ENCODE measurements at regions not wholly inside any gene's neighbourhood (a gene's known extent, or its start where the extent isn't known, plus 50 kb on each side); places are given as distances from the start of the nearest gene placed in this dataset.

DNA sequence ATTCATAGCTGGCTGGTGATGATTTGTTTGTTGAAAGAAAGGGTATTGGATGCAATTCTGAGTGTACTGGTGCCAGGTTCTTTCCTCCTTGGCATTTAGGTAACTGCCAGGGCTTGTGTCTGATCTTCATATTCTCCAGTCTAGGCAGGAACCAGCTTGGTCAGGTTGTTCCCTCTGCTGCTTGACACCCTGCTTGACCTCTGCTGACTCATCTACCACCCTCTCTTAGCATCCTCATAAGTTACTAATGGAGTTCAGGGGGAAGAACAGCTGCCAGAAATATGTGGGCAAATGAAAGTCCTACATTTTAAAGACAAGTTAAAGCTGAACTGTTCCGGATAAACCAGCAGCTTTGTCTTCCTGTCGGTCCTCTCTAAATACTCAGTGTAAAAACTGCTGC lies 116.1 kb upstream of the TNC start (continued):
- TF ChIP-seq, protein P1, sequence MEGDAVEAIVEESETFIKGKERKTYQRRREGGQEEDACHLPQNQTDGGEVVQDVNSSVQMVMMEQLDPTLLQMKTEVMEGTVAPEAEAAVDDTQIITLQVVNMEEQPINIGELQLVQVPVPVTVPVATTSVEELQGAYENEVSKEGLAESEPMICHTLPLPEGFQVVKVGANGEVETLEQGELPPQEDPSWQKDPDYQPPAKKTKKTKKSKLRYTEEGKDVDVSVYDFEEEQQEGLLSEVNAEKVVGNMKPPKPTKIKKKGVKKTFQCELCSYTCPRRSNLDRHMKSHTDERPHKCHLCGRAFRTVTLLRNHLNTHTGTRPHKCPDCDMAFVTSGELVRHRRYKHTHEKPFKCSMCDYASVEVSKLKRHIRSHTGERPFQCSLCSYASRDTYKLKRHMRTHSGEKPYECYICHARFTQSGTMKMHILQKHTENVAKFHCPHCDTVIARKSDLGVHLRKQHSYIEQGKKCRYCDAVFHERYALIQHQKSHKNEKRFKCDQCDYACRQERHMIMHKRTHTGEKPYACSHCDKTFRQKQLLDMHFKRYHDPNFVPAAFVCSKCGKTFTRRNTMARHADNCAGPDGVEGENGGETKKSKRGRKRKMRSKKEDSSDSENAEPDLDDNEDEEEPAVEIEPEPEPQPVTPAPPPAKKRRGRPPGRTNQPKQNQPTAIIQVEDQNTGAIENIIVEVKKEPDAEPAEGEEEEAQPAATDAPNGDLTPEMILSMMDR (IDR thresholded peaks at IDR 0.05) = no peak
- TF ChIP-seq SIN3A (IDR thresholded peaks at IDR 0.05; ENCODE audit: borderline replicate concordance, low read depth, low read length) = no peak

DNA sequence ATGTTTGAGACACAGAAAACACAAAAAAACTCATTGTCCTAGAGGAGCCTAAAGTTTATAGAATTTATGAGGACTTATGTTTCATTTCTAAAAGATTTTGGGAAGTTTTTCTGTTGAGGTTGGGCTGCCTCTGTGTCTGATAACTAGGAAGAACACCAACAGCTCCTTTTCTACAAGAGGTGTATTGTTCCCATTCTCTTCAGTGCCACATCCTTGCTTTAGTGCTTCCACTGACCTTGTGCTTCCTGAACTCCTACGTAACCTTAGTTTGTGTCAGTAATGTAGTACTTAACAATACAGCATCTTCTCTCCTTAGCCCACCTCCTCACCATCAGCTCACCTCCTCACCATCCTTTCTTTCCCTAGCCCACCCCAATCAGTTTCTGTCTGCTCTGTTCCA lies 117.3 kb upstream of the TNC start:
- Histone ChIP-seq H3K9me2 (no peaks in the 10 kb centered on the region), H3K36me3 (replicated peaks in 1 of 2; ENCODE audit: control insufficient read depth in 1 of 2, insufficient read depth in 2 of 2, low read length in 1 of 2) (no peaks in the 10 kb centered on the region), H3F3A (replicated peaks; ENCODE audit: insufficient read depth) (peaks cover 10% of the 10 kb centered on the region), H2AFZ (ENCODE audit: low read depth) (no peak overlapping the region), H3K4me2 (no peak overlapping the region), H3K27ac (ENCODE audit: low read depth in 2 of 2, low read length in 1 of 2) (no peak overlapping the region), H3K9me3 (no peaks in the 10 kb centered on the region), H3K27me3 (ENCODE audit: insufficient read depth) (no peaks in the 10 kb centered on the region), H3K4me1 (ENCODE audit: control insufficient read depth in 1 of 2, insufficient read depth in 2 of 2, low read depth in 1 of 2, low read length in 1 of 2) (peaks cover 7 to 13% of the 10 kb centered on the region in 2 experiments; a peak in 3 of 4 replicates), H3K79me2 (ENCODE audit: insufficient read depth) (no peaks in the 10 kb centered on the region), H3K9ac (no peak overlapping the region), H4K20me1 (ENCODE audit: insufficient read depth) (no peaks in the 10 kb centered on the region), H3K4me3 (ENCODE audit: low read depth in 2 of 2, low read length in 1 of 2) (no peak overlapping the region)
- ChIA-PET POLR2A (no interaction called here), CTCF (interaction anchor here (0.7 to 1.0 kb wide), 2 partner anchors 12 to 608 kb away, joined by 3 read pairs; no protein-coding TSS in a partner anchor)
- no peak for DNase-seq
- TF ChIP-seq IRF3 (IDR thresholded peaks at IDR 0.05; ENCODE audit: low read depth, low read length) = no peak
- no peak for TF ChIP-seq SMC3 (IDR thresholded peaks at IDR 0.05; ENCODE audit: low read depth, low read length)
- no peak for TF ChIP-seq TEAD4 (IDR thresholded peaks at IDR 0.05; ENCODE audit: borderline replicate concordance, insufficient read depth)
- TF ChIP-seq MEF2A (IDR thresholded peaks at IDR 0.05; ENCODE audit: borderline replicate concordance, low read depth) = no peak
- no peak for TF ChIP-seq FOXJ3 (CRISPR knock-in tag; IDR thresholded peaks at IDR 0.05)
- no peak for TF ChIP-seq ELF1 (IDR thresholded peaks at IDR 0.05)
- TF ChIP-seq, protein P2, sequence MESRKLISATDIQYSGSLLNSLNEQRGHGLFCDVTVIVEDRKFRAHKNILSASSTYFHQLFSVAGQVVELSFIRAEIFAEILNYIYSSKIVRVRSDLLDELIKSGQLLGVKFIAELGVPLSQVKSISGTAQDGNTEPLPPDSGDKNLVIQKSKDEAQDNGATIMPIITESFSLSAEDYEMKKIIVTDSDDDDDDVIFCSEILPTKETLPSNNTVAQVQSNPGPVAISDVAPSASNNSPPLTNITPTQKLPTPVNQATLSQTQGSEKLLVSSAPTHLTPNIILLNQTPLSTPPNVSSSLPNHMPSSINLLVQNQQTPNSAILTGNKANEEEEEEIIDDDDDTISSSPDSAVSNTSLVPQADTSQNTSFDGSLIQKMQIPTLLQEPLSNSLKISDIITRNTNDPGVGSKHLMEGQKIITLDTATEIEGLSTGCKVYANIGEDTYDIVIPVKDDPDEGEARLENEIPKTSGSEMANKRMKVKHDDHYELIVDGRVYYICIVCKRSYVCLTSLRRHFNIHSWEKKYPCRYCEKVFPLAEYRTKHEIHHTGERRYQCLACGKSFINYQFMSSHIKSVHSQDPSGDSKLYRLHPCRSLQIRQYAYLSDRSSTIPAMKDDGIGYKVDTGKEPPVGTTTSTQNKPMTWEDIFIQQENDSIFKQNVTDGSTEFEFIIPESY (IDR thresholded peaks at IDR 0.05; ENCODE audit: borderline replicate concordance, low read depth) = no peak
- no peak for TF ChIP-seq EP300 (IDR thresholded peaks at IDR 0.05; ENCODE audit: borderline replicate concordance in 1 of 2, low read depth in 1 of 2, low read length in 1 of 2)
- no peak for TF ChIP-seq RAD21 (IDR thresholded peaks at IDR 0.05; ENCODE audit: low read length)
- TF ChIP-seq GATA2 (CRISPR knock-in tag; IDR thresholded peaks at IDR 0.05) = no peak
- no peak for TF ChIP-seq NFIC (IDR thresholded peaks at IDR 0.05; ENCODE audit: borderline replicate concordance)
- TF ChIP-seq CHD2 (IDR thresholded peaks at IDR 0.05; ENCODE audit: low read length, partially characterized antibody) = no peak
- TF ChIP-seq RFX5 (IDR thresholded peaks at IDR 0.05; ENCODE audit: low read length) = no peak
- TF ChIP-seq PBX3 (IDR thresholded peaks at IDR 0.05) = no peak
- WGBS (ENCODE audit: low lambda C conversion rate) = 96% methylated on average over 1 of the region's 1 CpG

Data from SK-N-SH (cell line).